NCI-H2227 treated with DMSO at 0.1 percent for 48 hours (cell line): ENCODE measurements at regions not wholly inside any gene's neighbourhood (a gene's known extent, or its start where the extent isn't known, plus 50 kb on each side); places are given as distances from the start of the nearest gene placed in this dataset.

Experiments
- DNase-seq: peaks from one replicate; lab custom pipeline; 2025; lab: John Stamatoyannopoulos, UW

DNA sequence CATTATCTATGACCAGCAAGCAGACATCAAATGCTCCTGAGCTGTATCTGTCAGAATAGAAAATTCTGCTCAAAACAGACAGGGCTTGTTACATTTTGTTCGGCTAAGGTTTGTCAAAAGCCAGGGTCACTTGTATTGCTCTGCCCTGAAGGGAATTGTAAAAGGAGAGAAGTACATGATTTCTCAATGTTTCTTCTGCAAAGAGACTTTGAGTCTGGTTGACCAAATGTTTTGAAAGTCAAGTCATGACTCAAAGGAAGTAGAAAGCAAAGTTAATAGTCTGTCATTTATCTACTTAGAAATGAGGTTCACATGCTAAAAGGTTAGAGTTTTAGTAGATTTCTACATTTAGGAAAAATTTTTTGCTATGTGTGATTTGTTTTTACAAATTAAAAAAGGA, 1624.1 kb upstream of the ZEB2 start:
- no peak for DNase-seq

- DNase-seq, result no peak
These were observed 1618.9 kb upstream of the ZEB2 start for GRCh38 chr2:146138820-146139219.

DNA sequence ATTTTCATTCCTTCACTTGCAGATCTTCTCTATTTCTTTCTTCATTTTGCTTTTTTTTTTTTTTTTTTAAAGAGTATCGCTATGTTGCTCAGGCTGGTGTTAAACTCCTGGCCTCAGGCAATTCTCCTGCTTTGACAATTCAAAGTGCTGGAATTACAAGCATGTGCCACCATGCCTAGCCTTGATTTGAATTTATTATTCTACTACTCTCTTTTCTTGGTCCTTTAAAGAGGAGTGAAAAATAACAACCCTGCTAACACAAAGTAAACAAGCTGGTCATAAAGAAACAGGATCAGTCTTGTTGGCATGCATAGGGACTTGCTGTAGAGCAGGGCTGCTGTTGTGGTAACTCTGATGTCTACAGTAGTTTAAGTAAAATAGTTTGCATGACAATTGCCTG, 1615.3 kb upstream of the ZEB2 start:
- DNase-seq, result no peak

DNA sequence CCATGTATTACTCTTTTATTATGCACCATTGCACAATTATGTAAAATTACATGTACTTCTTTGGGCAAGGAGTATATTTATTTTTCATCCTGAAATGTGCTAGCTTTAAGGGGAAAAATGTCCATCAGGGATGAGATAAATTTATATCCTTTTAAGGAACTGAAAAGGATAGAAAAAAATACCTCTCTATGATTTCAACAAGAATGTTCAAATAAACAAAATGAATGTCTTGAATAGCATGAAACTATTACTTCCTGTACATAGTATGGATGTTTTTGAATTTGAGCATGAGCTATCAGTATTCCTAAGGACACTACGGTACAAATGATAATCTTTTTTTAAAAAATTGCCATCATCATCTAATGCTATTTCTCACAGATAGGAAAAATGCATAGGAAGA, 1611.9 kb upstream of the ZEB2 start:
- no peak for DNase-seq

GRCh38 chr2:146131048-146131447, 1611.1 kb upstream of the ZEB2 start:
- no peak for DNase-seq

- no peak for DNase-seq
These were observed 1610.4 kb upstream of the ZEB2 start for GRCh38 chr2:146130290-146130689.

GRCh38 chr2:146129231-146129630, 1609.3 kb upstream of the ZEB2 start:
- DNase-seq, result no peak

GRCh38 chr2:146128216-146128615, 1608.3 kb upstream of the ZEB2 start:
- no peak for DNase-seq

GRCh38 chr2:146125551-146125950, 1605.6 kb upstream of the ZEB2 start:
- no peak for DNase-seq

GRCh38 chr2:146124741-146125140, 1604.8 kb upstream of the ZEB2 start:
- no peak for DNase-seq

- no peak for DNase-seq
These were observed 1603.8 kb upstream of the ZEB2 start for GRCh38 chr2:146123714-146124113.

GRCh38 chr2:146123256-146123655, 1603.3 kb upstream of the ZEB2 start:
- no peak for DNase-seq

DNA sequence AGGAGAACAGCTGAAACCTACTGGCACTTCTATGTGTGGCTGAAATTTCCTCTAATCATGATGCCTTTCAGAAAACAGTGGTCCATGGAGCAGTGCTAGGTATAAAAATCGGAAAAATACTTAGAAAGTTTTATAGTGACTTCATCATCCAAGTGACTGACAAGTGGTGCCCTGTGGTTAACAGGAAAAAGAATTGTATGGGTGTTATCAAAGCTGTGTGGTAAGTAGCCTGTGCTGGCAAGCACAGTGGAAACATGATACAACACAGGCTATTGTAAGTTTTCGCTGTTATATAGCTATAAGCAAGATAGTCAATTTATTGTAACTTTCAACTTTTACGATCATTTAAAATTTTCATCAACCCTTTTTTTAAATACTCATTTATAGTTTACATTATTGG, 1599.7 kb upstream of the ZEB2 start:
- DNase-seq, result no peak

DNA sequence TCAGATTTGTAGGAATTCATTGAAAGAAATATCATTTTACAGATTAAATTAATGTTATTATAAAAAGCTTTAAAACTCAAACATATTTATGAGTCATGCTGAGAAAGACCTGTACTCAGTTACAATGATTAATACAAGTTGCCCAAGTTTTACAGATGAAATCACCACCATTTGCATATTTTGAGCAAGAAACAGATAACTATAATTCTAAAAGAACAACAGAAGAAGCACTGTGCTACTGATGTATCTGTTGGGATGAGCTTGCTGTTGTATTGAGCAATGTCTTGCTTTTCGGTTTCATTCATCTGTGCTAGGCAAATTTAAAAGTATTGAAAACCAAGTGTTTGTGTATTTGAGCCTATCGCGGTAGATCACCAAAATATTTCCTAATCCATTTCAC, 1589.1 kb upstream of the ZEB2 start:
- DNase-seq, result no peak

GRCh38 chr2:146094185-146094584, 1574.3 kb upstream of the ZEB2 start:
- no peak for DNase-seq

DNA sequence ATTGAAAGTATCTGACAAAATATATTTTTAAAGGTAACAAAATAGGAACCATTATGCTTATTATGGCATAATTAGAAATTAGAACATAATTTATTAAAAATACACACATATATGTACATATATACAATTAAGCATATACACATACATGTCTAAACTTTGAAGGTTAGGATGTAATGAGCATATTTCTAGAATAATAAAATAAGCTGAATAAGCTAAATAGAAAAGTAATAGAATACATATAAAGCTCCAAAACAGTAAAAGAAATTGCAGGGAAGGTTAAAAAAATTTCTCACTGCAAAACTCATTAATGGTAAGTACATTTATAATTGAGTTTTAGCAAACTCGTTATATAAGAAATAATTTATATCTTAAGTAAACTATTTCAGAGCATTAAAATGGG, 1561.5 kb upstream of the ZEB2 start:
- no peak for DNase-seq

- DNase-seq, result no peak
These were observed 1561.0 kb upstream of the ZEB2 start for GRCh38 chr2:146080925-146081324.

GRCh38 chr2:146079216-146079615, 1559.3 kb upstream of the ZEB2 start:
- no peak for DNase-seq

GRCh38 chr2:146077156-146077555, 1557.2 kb upstream of the ZEB2 start:
- no peak for DNase-seq

- no peak for DNase-seq
These were observed 1548.1 kb upstream of the ZEB2 start for GRCh38 chr2:146068051-146068450.

- DNase-seq, result no peak
These were observed 1528.2 kb upstream of the ZEB2 start for GRCh38 chr2:146048141-146048540.

- no peak for DNase-seq
These were observed 1521.5 kb upstream of the ZEB2 start for GRCh38 chr2:146041274-146041910.

- DNase-seq, result no peak
These were observed 1520.1 kb upstream of the ZEB2 start for GRCh38 chr2:146040051-146040450.

GRCh38 chr2:146038014-146038413, 1518.1 kb upstream of the ZEB2 start:
- no peak for DNase-seq
